GM18861 (cell line): ENCODE measurements at regions not wholly inside any gene's neighbourhood (a gene's known extent, or its start where the extent isn't known, plus 50 kb on each side); places are given as distances from the start of the nearest gene placed in this dataset.

Experiments
- ATAC-seq: cut with Tn5 transposase; IDR thresholded peaks from one replicate; pipeline ENCODE4 v1.9.1; 2021; ENCODE audit not compliant: unreplicated experiment

DNA sequence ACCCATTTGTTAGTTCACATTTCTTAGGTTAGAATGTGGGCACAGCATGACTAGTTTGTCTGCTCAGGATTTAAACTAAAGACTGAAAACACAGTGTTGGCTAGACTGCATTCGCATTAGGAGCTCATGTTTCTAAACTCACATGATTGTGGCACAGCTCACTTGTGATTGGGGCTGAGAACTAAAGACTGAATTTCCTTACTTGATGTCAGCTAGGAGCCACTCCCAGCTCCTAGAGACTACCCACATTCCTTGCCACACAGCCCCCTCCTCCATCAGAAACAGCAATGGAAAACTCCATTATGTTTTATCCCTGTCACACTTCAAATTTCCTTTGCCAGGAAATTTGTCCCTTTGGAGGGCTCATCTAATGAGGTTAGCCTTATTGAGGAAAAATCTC lies 170.2 kb upstream of the NUDT6 start:
- no peak for ATAC-seq

DNA sequence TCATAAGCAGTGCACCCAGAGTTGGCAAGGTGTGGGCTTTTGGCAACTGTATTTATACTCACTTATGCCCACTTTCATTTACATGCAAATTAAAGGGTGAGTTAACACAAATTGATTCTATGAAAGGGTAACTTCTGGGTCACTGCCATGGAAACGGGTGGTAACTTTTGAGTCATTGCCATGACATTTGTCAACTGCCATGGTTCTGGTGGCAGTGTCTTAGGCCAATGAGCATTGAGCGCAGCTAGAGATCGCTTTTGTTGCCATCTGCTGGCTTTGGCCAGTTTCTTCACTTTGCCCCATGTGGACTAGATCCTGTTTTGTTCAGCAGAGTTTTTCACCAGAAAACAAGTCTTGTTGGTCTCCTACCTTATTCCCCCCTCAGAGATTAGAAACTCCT lies 170.8 kb upstream of the NUDT6 start:
- no peak for ATAC-seq

DNA sequence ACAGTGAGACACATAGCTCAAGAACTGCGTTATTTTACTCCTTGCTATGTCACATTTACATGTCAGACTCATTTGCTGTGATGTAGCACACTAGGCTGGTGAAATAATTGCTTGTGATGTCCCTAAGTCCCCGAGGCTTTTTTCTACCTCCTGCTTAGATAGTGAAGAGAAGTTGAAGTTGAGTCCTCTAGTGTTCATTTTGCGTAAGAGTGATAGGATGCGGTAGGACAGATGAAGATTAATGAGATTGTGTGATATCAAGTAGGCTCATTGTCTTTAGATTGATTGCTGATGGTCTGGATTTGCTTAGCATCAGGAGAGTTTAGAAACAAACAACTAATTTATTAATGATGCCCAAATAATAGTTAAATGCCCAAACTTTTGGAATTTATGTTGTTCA lies 173.6 kb upstream of the NUDT6 start:
- no peak for ATAC-seq

DNA sequence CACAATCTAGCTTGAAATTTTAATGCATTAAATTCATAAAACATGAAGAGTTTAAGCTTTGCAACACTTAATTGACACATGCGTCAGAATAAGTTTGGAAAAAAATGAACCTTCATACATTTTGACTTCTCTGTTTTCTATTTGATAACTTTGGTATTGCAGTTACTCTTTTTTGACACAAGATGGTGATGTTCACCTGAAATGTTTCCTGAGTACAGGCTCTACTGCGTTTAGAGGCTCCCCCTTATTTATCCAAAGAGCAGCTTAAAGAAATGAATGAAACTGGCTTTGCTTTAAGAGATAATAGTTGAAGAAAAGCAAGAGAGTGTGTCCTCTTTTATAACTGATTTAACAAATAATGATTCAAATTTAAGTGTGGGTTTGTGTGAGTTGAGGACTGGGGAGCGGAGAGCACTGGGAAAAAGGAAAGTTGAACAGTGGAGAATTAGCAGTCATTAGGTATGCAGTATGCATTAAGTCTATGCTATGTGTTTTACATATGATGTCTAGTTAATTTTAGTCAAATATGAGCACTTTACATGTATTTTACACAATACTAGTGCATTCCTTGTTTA lies 180.6 kb upstream of the NUDT6 start:
- ATAC-seq: peak; percentile 86

DNA sequence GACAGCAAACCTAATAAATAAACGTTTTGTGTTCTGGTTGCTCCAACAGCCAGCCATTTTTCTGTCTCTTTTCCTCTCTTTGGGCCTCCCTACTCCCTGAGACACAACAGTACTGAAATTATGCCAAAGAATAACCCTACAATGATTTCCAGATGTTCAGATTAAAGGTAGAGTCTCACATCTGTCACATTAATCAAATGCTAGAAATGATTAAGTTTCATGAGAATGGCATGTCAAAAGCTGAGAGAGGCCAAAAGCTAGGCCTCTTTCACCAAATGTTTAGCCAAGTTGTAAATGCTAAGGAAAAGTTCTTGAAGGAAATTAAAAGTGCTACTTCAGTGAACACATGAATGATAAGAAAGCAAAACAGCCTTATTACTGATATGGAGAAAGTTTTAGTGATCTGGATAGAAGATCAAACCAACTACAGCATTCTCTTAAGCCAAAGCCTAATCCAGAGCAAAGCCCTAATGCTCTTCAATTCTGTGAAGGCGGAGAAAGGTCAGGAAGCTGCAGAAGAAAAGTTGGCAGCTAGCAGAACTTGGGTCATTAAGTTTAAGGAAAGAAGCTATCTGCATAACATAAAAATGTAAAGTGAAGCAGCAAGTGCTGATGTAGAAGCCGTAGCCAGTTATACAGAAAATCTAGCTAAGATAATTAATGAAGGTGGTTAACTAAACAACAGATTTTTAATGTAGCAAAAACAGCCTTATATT lies 182.1 kb upstream of the NUDT6 start:
- ATAC-seq: no peak

DNA sequence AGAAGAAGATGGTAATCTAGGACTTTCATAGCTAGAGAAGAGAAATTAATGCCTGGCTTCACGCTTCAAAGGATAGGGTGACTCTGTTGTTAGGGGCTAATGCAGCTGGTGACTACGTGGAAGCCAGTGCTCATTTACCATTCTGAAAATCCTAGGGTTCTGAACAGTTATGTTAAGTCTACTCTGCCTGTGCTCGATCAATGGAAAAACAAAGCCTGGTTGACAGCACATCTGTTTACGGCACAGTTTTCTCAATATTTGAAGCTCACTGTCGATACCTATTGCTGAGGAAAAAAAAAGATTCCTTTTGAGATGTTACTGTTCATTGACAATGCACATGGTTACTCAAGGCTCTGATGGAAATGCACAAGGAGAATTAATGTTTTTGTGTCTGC lies 182.6 kb upstream of the NUDT6 start:
- ATAC-seq: no peak

DNA sequence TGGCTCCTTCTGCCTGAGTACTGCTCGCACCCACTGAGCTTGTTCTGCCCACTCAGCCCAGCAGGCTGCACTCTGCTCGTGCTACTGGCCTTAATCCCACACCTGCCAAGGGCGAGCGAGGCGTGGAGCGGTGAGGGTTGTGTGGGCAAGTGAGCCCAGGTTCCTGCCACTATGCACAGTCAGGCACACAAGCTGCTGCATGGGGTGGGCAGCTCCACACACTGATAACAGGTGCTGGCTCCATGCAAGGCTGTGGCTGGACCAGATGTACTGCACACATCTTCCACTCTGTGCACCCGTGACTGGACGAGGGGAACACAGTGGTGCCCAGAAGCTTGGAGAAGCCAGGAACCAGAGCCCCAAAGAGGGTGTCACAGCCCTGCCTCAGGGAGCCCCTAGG lies 184.3 kb upstream of the NUDT6 start:
- ATAC-seq: no peak

DNA sequence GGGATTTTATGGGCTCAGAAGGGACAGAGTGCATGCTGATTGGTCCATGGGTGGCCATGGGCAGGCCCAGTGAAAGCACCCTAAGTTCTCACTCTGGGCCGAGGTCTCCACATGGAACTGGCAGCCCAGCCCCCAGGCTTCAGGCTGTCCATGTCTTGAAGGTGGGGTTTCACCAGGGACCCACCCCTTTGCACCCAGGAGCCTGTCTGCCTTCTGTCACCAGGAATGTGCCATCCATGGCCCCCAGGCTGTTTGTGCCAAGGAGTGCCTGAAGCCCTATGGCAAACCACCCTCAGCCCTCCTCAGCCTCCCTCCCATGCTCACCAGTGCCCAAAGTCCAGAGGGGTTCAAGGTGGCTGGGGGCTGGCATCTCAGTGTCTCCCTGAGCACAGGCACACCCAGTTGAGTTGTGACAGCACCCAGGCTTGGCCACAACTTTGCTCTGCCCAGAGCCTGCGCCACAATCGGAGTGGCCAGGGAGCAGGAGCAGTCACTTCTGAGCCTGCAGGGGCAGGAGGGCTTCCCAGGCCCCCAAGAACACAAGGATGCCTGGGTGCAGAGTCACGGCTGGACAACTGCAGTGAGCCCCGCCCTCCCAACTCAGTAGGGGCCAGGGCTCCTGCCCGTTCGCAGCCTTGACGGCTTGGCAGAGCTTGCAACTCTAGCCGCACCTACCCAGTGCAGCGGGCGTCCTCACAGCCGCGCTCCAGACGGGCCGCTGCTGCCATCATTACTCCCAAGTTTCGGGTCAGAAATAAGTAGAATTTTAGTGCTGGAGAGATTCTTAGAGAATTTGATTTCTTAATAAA lies 185.3 kb upstream of the NUDT6 start:
- ATAC-seq: no peak

DNA sequence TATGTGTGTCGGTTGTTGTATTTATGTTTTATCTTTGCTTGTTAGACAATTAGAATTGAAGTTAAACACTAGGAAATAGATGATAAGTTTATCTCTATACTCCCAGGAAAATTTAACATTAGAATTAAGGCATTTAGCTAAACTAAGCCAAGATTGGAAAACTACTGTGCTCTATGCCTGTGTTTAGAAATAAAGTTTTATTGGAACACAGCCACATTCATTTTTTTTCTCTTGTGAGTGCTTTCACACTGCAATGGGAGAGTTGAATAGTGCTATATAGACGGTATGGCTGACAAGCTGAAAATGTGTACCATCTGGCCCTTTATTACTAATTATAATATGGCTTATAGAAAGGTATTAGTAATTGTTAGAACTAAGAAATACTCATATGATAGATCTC lies 186.7 kb upstream of the NUDT6 start:
- no peak for ATAC-seq

DNA sequence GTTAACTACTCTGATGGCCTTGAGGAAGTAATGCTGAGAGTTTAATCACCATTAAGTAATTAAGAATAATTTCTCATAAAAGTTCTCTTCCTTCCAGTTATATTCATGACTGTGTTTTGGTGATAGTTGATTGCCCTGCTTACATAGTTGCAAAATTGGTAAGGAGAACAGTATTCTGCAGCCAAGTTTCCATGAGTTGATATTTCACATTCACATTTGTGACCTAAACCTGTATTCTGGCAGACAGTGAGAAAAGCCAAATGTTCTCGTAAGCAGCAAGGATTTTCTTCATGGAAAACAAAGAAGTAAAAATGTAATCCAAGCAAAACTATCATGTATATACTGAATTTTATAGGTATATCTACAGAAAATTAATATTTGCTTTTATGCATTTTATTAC lies 187.8 kb upstream of the NUDT6 start:
- ATAC-seq: no peak

DNA sequence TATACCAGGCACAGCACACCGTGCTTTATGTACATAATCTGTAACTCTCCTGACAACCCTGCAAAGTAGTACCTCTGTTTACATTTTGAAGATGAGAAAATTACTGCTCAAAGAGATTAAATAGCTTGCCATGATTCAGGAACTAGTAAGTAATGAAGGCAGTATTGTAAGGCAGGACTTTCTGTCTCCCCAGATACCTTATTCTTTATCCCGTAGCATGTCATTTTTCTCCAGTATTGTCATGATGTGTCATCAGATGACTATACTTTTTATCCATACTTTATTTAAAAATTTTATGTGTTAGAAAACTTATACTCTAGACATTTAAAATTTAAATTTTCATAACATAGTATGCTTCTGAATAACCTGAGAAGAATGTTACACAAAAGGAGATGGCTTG lies 188.3 kb upstream of the NUDT6 start:
- no peak for ATAC-seq

DNA sequence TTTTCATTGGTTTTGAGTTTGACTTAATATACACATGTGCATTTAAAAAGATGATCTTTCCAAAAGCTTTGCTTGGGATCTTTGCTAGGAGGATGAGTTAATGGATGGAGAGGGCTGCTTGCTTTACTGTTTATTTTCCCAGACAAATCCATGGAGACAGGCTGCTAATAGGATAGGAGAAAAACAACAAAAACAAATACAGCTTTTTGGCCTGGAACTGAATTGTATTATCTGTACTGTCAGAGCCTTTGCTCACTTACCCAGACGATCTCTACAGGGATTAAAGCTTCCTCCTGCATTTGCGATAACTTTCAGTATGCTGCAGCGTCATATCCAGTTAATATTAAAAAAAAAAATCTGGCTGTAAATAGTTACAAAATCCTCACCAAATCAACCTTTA lies 190.8 kb upstream of the NUDT6 start:
- ATAC-seq: no peak

DNA sequence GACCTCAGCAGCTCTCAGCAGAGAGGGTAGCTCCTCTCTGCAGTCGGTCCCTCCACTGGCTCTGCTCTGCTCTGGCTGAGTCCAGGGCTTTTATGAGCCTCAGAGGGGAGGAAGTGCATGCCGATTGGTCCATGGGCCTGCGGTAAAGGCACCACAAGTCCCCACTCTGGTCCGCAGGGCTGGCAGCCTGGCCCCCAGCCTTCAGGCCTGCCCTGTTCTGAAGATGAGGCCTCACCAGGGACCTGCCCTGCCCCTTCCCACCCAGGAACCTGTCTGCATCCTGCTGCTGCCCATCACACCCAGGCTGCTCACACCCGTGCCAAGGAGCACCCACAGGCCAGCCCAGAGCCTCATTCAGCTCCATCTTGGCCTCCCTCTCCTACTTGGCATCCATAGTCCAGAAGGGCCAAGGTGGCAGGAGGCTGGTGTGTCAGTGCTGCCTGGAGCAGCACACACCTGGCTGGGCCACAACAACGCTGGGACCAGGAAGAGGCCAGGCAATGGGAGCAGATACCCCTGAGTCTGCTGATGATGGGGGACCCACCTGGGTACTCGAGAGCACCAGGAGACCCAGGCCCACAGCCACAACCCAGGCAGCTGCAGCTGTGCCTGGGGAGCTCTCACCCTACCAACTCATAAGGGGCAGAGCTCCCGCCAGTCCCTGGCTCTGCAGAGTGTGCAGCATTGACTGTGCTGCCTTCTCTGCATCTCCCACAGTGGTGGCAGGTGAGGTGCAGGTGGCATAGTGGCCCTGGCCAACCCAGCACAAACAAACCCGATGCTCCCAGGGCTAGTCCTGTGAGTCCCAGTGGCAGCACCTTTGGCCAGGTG lies 191.9 kb upstream of the NUDT6 start:
- ATAC-seq: no peak

DNA sequence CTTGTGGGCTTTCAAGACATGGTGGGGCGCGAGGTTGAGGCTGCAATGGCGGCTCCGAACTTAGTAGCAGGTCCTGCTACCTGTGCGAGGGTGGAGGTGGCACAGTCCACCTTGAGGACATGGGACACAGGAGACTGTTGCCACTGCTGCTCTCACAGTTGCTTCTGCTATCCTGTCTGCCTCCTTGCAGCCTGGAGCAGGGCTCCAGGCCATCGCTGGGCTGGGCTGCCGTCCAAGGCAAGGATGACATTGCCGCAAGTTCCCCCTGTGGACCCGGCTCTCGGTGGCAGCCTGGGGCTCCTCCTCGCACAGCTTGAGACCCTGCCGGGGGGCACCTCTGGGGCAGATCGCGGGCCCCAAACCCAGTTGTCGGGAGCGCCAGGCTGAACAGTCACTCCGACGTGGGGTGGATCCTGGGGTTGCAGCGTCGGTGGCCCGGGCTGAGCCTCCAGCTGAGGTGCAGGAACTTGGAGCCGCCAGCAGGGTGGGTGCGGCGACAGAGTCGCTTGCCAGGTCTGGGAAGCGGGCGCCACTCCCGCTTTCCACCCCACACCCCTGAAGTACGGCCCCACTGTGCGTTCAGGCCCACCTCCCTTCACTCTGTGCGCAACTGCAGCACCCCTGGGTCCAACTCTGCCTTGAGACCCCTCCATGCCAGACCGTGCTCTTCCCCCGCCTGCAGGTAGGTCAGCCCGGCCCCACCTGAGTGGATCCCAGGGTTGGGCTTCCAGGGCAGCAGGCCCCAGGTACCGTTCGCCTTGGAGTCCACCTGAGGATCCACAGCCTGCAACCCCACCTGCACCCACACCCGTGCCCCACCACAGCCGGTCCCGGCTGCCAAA lies 192.7 kb upstream of the NUDT6 start:
- no peak for ATAC-seq

DNA sequence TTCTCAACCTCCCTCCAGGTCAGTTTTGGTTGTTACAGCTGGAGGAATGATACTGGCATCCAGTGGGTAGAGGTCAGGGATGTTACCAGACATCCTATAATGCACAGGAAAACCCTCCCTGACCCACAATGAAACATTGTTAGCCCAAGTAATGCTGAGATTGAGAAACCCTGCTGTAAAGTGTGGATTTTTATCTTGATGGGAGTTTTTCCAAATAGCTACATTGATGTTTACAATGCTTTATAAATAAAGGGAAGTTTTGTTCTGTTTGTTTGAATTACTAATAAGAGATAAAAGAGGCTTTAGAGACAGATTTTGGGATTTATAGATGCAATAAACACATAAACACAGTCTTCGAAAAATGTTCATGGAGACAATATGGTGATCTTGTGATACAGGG lies 194.0 kb upstream of the NUDT6 start:
- no peak for ATAC-seq

DNA sequence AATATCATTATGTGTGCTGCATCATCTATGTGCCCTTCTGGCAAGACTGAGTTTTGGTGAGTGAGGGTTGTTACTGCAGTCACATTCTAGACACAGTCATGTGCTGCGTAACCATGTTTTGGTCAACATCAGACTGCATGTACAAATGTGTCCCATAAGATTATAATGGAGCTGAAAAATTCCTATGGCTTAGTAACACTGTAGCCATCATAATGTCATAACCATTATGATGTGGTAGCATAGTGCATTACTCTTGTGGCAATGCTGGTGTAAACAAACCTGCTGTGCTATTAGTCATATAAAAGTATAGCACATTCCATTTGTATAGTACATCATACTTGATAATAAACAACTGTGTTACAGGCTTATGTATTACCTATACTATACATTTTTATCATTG lies 198.1 kb upstream of the NUDT6 start:
- ATAC-seq: no peak

DNA sequence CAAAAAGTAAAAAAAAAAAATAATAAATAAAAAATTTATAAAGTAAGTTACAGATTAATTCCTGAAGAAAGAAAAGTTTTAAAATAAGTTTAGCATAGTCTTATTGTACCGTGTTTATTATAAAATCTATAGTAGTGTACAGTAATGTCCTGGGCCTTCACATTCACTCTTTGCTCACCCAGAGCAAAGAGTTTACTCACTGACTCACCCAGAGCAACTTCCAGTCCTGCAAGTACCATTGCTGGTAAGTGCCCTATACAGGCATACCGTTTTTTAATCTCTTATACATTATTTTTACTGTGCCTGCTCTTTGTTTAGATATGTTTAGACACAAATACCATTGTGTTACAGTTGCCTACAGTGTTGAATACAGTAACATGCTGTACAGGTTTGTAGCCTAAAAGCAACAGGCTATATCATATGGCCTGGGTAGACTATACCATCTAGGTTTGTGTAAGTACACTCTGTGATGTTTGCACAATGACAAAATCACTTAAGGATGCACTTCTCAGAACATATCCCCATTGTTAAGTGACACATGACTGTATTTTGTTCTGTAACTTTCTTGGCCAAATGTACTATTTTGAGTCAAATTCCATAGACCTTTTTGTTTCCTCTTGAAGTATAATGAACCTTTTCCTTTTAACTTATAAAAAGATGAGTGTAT lies 199.0 kb upstream of the NUDT6 start:
- ATAC-seq: no peak

DNA sequence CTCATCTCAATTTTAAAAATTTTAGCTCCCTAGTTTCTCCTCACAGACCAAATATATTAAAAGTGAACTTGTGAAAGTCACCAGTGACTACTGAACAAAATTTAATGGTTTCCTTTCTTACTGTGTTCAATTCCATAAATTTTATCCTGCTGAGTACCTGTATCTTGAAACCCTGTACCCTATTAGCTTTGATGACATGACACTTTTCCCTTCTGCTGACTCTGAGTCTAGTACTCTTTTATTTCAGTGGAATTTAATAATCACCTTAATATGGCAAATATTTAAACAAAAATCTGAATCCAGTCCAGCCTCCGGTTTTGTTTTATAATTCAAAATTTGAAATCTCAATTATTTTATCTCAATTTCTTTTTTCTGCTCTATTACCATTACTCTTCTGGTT lies 203.1 kb upstream of the NUDT6 start:
- no peak for ATAC-seq

DNA sequence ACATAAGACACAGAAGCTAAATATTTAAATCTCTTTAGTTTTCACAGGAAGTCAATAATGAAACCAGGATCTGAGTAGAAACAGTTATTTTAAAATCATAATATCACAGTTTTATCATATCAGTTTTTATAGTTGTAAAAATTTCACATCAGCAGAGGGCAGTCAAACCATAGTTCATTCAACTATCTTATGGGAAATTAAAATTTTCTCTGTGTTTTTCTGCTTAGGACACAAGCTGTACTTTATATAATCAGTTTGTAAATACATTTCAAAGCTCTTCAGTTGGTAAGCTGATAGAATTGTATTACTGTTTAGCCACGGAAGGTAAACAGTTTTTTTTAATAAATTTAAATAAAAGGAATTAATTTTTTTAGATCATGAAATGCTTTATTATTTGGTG lies 204.8 kb upstream of the NUDT6 start:
- ATAC-seq: no peak

DNA sequence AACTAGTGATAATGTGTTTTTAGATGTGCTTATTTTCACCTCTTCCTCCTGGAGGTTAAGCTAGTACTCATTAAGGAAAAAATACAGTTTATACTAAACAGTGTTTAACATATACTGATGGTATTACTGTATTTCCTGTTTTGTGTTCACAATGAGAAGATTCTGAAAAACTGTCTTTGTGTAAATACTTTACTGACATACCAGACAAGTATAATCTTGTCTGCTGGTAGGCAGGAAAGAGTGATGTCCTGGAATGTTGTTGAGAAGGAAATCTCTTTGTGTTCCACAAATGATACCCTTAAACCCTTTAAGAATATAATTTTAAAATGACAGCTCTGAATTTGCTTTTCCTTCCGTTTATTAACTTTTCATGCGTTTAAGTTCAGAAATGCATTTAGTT lies 205.5 kb upstream of the NUDT6 start:
- ATAC-seq: no peak
